ENCODE measurements at regions not wholly inside any gene's neighbourhood (a gene's known extent, or its start where the extent isn't known, plus 50 kb on each side); places are given as distances from the start of the nearest gene placed in this dataset.
"Not testable (repeated sequence)": the region's sequence is repeated elsewhere in the genome, so short reads cannot be mapped to it uniquely, and the experiment has no call there.

GRCh38 chr4:152052451-152053057 lies 291.7 kb upstream of the GATB start:
- H3K36me3 ChIP-seq (ENCODE audit: control insufficient read depth in 2 of 2, insufficient read depth in 2 of 2, low read length in 1 of 2): no peaks in the 10 kb centered on the region
- no peak overlapping the region for H3K4me3 ChIP-seq (ENCODE audit: low read length in 2 of 2)
- 11% methylated on average over 4 of the region's 4 CpGs for WGBS
- H3K27me3 ChIP-seq (ENCODE audit: control insufficient read depth in 2 of 2, insufficient read depth in 1 of 2, low read length in 1 of 2): no peaks in the 10 kb centered on the region
- H3K4me1 ChIP-seq (ENCODE audit: control insufficient read depth in 2 of 2, insufficient read depth in 2 of 2, low read length in 2 of 2): peaks cover 2 to 31% of the 10 kb centered on the region in 2 donors
- H3K9me3 ChIP-seq (ENCODE audit: control insufficient read depth in 2 of 2, insufficient read depth in 1 of 2, low read length in 1 of 2): peaks cover 0 to 4% of the 10 kb centered on the region in 2 donors
- peak in 1 of 9 donors; percentile 44 for DNase-seq (ENCODE audit: low read depth in 6 of 9, low spot score in 9 of 9)
- peak overlapping the region in 1 of 2 donors; percentile 32 for H3K27ac ChIP-seq (ENCODE audit: low read depth in 1 of 2, low read length in 1 of 2)

DNA sequence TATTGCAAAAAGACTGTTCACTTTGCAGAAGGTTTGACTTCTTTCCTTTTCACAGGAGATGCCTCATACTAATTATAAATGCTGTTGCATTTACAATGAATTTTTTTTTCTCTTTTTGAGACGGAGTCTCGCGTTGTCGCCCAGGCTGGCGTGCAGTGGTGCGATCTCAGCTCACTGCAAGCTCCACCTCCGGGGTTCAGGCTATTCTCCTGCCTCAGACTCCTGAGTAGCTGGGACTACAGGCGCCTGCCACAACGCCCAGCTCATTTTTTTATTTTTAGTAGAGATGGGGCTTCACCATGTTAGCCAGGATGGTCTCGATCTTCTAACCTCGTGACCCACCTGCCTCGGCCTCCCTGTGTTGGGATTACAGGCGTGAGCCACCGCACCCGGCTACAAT lies 290.5 kb upstream of the GATB start:
- not testable (repeated sequence) for H3K27ac ChIP-seq (ENCODE audit: low read depth in 1 of 2, low read length in 1 of 2); H3K9me3 ChIP-seq (ENCODE audit: control insufficient read depth in 2 of 2, insufficient read depth in 1 of 2, low read length in 1 of 2); DNase-seq (ENCODE audit: low read depth in 6 of 9, low spot score in 9 of 9); H3K27me3 ChIP-seq (ENCODE audit: control insufficient read depth in 2 of 2, insufficient read depth in 1 of 2, low read length in 1 of 2); H3K36me3 ChIP-seq (ENCODE audit: control insufficient read depth in 2 of 2, insufficient read depth in 2 of 2, low read length in 1 of 2); H3K4me3 ChIP-seq (ENCODE audit: low read length in 2 of 2)
- WGBS: 97% methylated on average over 15 of the region's 15 CpGs
- peaks cover 5 to 37% of the 10 kb centered on the region in 2 donors for H3K4me1 ChIP-seq (ENCODE audit: control insufficient read depth in 2 of 2, insufficient read depth in 2 of 2, low read length in 2 of 2)

DNA sequence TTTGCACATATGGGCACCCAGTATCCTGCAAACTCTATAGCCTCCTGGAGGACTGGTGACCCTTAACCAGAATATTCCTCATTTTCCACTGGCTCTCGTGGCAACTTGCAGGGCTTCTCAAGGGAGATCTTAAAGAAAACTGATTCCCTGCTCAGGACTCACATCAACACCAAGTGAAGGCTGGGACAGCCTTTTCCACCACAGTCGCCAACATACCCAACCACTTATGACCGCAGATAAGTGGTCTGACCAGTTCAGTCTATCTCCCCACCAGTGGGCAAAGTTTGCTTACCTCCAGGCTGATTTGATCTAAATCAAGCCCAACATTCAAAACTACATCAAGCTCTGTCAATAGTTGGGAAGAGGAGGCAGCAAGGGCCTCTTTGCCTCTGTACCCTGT lies 289.3 kb upstream of the GATB start:
- Histone ChIP-seq H3K4me1 (ENCODE audit: control insufficient read depth in 2 of 2, insufficient read depth in 2 of 2, low read length in 2 of 2) (peaks cover 14 to 48% of the 10 kb centered on the region in 2 donors), H3K9me3 (ENCODE audit: control insufficient read depth in 2 of 2, insufficient read depth in 1 of 2, low read length in 1 of 2) (no peaks in the 10 kb centered on the region), H3K27me3 (ENCODE audit: control insufficient read depth in 2 of 2, insufficient read depth in 1 of 2, low read length in 1 of 2) (no peaks in the 10 kb centered on the region), H3K27ac (ENCODE audit: low read depth in 1 of 2, low read length in 1 of 2) (no peak overlapping the region), H3K4me3 (ENCODE audit: low read length in 2 of 2) (no peak overlapping the region), H3K36me3 (ENCODE audit: control insufficient read depth in 2 of 2, insufficient read depth in 2 of 2, low read length in 1 of 2) (no peaks in the 10 kb centered on the region)
- WGBS: 98% methylated on average over 3 of the region's 3 CpGs
- DNase-seq (ENCODE audit: low read depth in 6 of 9, low spot score in 9 of 9): no peak

DNA sequence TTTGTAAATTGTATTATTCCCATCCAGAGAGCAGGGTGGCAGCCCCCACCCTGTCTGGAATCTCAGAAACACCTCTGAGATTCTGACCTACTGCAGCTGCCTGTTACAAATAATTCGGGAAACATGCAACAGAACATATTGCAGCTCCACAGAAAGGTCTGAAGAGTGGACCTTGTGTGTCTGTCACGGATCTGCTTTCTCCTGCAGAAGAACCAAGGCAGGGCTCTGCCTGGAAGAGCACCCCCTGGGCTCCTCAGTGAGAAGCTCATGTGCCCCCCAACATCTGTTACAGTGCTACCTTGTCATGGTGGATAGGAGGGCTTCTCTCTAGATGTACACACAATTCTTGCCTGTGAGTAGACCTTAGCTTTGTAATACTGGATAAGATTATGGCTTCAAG lies 286.6 kb upstream of the GATB start:
- no peak overlapping the region for H3K4me3 ChIP-seq (ENCODE audit: low read length in 2 of 2)
- H3K4me1 ChIP-seq (ENCODE audit: control insufficient read depth in 2 of 2, insufficient read depth in 2 of 2, low read length in 2 of 2): peaks cover 20 to 60% of the 10 kb centered on the region in 2 donors
- no peaks in the 10 kb centered on the region for H3K36me3 ChIP-seq (ENCODE audit: control insufficient read depth in 2 of 2, insufficient read depth in 2 of 2, low read length in 1 of 2)
- no peak overlapping the region for H3K27ac ChIP-seq (ENCODE audit: low read depth in 1 of 2, low read length in 1 of 2)
- WGBS: 98% methylated on average over 2 of the region's 2 CpGs
- H3K27me3 ChIP-seq (ENCODE audit: control insufficient read depth in 2 of 2, insufficient read depth in 1 of 2, low read length in 1 of 2): no peaks in the 10 kb centered on the region
- H3K9me3 ChIP-seq (ENCODE audit: control insufficient read depth in 2 of 2, insufficient read depth in 1 of 2, low read length in 1 of 2): no peaks in the 10 kb centered on the region
- DNase-seq (ENCODE audit: low read depth in 6 of 9, low spot score in 9 of 9): no peak

GRCh38 chr4:152045807-152046571 lies 285.2 kb upstream of the GATB start:
- 39% methylated on average over 35 of the region's 35 CpGs for WGBS
- no peaks in the 10 kb centered on the region for H3K27me3 ChIP-seq (ENCODE audit: control insufficient read depth in 2 of 2, insufficient read depth in 1 of 2, low read length in 1 of 2)
- H3K9me3 ChIP-seq (ENCODE audit: control insufficient read depth in 2 of 2, insufficient read depth in 1 of 2, low read length in 1 of 2): no peaks in the 10 kb centered on the region
- peaks cover 28 to 57% of the 10 kb centered on the region in 2 donors for H3K4me1 ChIP-seq (ENCODE audit: control insufficient read depth in 2 of 2, insufficient read depth in 2 of 2, low read length in 2 of 2)
- peak in 2 of 9 donors; percentile 53 to 61 for DNase-seq (ENCODE audit: low read depth in 6 of 9, low spot score in 9 of 9)
- no peaks in the 10 kb centered on the region for H3K36me3 ChIP-seq (ENCODE audit: control insufficient read depth in 2 of 2, insufficient read depth in 2 of 2, low read length in 1 of 2)
- peak overlapping the region; percentile 11 to 14 for H3K4me3 ChIP-seq (ENCODE audit: low read length in 2 of 2)
- peak overlapping the region; percentile 50 to 73 for H3K27ac ChIP-seq (ENCODE audit: low read depth in 1 of 2, low read length in 1 of 2)

DNA sequence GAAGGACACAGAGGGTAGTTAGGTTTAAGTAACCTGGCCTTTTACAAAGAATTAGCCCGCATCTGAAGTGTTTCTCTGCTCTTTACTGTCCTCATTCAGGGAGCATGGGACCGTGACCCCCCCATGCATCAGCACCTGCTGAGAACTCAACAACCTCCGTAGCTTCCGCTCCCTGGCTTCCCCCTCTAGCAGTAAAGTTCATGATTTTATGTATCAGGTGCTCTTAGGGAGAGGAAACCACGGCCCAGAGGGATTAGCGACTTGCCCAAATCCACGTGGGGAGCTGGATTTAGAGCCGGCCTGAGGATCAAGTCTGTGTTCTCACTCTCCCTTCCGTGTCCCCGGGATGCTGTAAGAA lies 284.6 kb upstream of the GATB start:
- DNase-seq (ENCODE audit: low read depth in 6 of 9, low spot score in 9 of 9): peak in 5 of 9 donors; percentile 51 to 84 (median 68)
- Histone ChIP-seq H3K27me3 (ENCODE audit: control insufficient read depth in 2 of 2, insufficient read depth in 1 of 2, low read length in 1 of 2) (no peaks in the 10 kb centered on the region), H3K9me3 (ENCODE audit: control insufficient read depth in 2 of 2, insufficient read depth in 1 of 2, low read length in 1 of 2) (no peaks in the 10 kb centered on the region), H3K4me1 (ENCODE audit: control insufficient read depth in 2 of 2, insufficient read depth in 2 of 2, low read length in 2 of 2) (peaks cover 33 to 59% of the 10 kb centered on the region in 2 donors), H3K36me3 (ENCODE audit: control insufficient read depth in 2 of 2, insufficient read depth in 2 of 2, low read length in 1 of 2) (no peaks in the 10 kb centered on the region), H3K4me3 (ENCODE audit: low read length in 2 of 2) (peak overlapping the region; percentile 11 to 14), H3K27ac (ENCODE audit: low read depth in 1 of 2, low read length in 1 of 2) (peak overlapping the region; percentile 50 to 73)
- 17% methylated on average over 10 of the region's 10 CpGs for WGBS

DNA sequence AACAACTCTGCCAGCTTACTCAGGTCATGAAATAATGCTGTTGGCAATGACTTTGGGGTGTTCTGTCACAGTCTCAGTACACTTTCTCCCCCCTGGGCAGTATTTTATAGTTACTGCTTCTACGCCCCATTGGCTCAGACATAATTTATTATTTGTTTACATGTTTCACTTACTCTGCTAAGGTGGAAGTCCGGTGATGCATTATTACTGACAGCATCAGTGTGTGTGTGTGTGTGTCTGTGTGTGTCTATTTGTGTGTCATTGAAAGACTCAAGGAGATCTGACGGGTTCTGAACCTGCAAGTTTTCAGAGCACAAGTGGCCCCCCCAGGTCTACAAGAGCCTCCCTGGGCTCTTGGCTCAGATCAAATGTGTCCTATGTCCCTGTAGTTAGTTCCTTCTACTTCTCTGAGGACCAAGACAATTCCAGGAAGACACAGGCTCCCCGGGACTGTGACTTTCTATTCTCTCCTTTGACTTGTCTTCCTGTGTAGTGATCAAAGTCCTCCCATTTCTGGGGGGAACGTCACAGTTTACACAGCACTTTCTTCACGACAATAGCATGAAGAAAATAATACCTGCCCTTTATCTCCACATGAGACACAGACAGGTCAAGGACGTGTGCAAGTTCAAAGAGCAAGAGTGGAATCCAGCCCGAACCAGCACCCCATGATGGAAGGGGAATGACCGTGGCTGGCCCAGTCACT lies 283.7 kb upstream of the GATB start:
- no peaks in the 10 kb centered on the region for H3K9me3 ChIP-seq (ENCODE audit: control insufficient read depth in 2 of 2, insufficient read depth in 1 of 2, low read length in 1 of 2)
- H3K27me3 ChIP-seq (ENCODE audit: control insufficient read depth in 2 of 2, insufficient read depth in 1 of 2, low read length in 1 of 2): no peaks in the 10 kb centered on the region
- peaks cover 37 to 64% of the 10 kb centered on the region in 2 donors for H3K4me1 ChIP-seq (ENCODE audit: control insufficient read depth in 2 of 2, insufficient read depth in 2 of 2, low read length in 2 of 2)
- no peaks in the 10 kb centered on the region for H3K36me3 ChIP-seq (ENCODE audit: control insufficient read depth in 2 of 2, insufficient read depth in 2 of 2, low read length in 1 of 2)
- DNase-seq (ENCODE audit: low read depth in 6 of 9, low spot score in 9 of 9): peak in 3 of 9 donors; percentile 24 to 50 (median 38)
- H3K4me3 ChIP-seq (ENCODE audit: low read length in 2 of 2): no peak overlapping the region
- WGBS: 77% methylated on average over 9 of the region's 9 CpGs
- H3K27ac ChIP-seq (ENCODE audit: low read depth in 1 of 2, low read length in 1 of 2): peak overlapping the region in 1 of 2 donors; percentile 73

GRCh38 chr4:152041295-152041694 lies 280.5 kb upstream of the GATB start:
- peaks cover 34 to 52% of the 10 kb centered on the region in 2 donors for H3K4me1 ChIP-seq (ENCODE audit: control insufficient read depth in 2 of 2, insufficient read depth in 2 of 2, low read length in 2 of 2)
- peak in 7 of 9 donors; percentile 26 to 77 (median 45) for DNase-seq (ENCODE audit: low read depth in 6 of 9, low spot score in 9 of 9)
- H3K4me3 ChIP-seq (ENCODE audit: low read length in 2 of 2): no peak overlapping the region
- peak overlapping the region in 1 of 2 donors; percentile 78 for H3K27ac ChIP-seq (ENCODE audit: low read depth in 1 of 2, low read length in 1 of 2)
- no peaks in the 10 kb centered on the region for H3K9me3 ChIP-seq (ENCODE audit: control insufficient read depth in 2 of 2, insufficient read depth in 1 of 2, low read length in 1 of 2)
- no peaks in the 10 kb centered on the region for H3K27me3 ChIP-seq (ENCODE audit: control insufficient read depth in 2 of 2, insufficient read depth in 1 of 2, low read length in 1 of 2)
- no peaks in the 10 kb centered on the region for H3K36me3 ChIP-seq (ENCODE audit: control insufficient read depth in 2 of 2, insufficient read depth in 2 of 2, low read length in 1 of 2)
- 36% methylated on average over 4 of the region's 4 CpGs for WGBS

DNA sequence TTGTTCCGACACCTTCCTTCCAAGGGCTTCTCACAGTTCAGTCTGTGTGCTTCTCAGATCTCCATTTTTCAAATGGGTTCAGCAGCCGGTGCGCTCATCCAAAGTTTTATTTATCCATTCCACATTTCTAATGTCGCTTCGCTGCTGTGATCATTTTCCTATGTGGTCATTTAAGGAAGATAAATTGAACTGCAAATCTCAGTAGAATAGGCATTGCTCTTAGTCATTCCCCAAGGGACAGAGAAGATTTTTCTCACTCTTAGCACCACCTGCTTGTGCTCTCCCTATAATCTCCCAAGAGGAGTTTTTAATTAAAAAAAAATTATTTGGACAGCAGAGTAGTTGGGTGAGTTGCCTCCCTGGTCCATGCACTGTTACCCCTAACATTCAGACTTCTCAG lies 278.9 kb upstream of the GATB start:
- H3K9me3 ChIP-seq (ENCODE audit: control insufficient read depth in 2 of 2, insufficient read depth in 1 of 2, low read length in 1 of 2): no peaks in the 10 kb centered on the region
- H3K4me3 ChIP-seq (ENCODE audit: low read length in 2 of 2): no peak overlapping the region
- H3K4me1 ChIP-seq (ENCODE audit: control insufficient read depth in 2 of 2, insufficient read depth in 2 of 2, low read length in 2 of 2): peaks cover 22 to 37% of the 10 kb centered on the region in 2 donors
- no peak for DNase-seq (ENCODE audit: low read depth in 6 of 9, low spot score in 9 of 9)
- no peak overlapping the region for H3K27ac ChIP-seq (ENCODE audit: low read depth in 1 of 2, low read length in 1 of 2)
- no peaks in the 10 kb centered on the region for H3K27me3 ChIP-seq (ENCODE audit: control insufficient read depth in 2 of 2, insufficient read depth in 1 of 2, low read length in 1 of 2)
- WGBS: 98% methylated on average over 5 of the region's 5 CpGs
- no peaks in the 10 kb centered on the region for H3K36me3 ChIP-seq (ENCODE audit: control insufficient read depth in 2 of 2, insufficient read depth in 2 of 2, low read length in 1 of 2)

Measured in thymus (tissue), 11 donors.